ENCODE measurements at regions not wholly inside any gene's neighbourhood (a gene's known extent, or its start where the extent isn't known, plus 50 kb on each side); places are given as distances from the start of the nearest gene placed in this dataset.

DNA sequence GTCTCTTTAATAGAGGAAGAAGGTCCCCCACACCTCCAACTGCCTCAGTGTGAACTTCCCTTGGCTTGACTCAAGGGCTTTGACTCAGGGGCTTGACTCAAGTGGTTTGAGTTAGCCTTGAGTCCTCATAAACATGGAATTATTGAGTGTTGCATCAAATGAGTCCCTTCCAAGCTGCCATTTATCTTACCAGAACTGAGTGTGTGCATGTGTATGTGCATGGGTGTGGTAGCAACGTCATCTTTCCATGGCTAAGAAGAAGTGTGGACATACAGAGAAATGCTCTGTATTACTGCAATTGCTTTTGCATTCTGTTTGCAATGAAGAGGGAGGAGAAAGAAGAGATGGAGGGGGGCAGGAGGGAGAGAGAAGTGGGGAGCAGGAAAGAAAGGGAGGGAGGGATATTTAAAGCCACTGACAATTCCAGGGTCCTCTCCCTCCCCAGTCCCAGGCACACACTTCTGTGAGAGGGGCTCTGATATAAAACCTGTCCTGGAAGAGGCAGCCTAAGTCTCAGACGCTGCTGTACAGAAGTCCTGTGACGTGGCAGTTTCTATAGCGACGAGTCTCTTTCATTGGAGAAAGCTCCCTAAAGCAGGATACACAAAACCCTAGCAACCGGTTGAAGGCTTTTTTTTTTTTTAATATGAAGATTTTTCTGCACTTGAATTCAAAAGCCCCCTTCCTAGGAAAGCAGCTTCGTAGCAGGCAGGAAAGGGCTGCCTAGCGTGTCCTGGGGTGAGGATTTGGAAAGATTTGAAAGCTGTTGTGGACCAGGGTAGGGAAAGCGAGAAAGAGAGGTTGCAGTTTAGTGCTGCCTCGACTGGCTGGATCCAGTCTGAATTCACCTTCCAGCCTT, 93.3 kb upstream of the MAP1B start:
- intact Hi-C loops (cut with micrococcal nuclease; ENCODE audit: unreplicated experiment) = no loop called here
- H3K27me3 ChIP-seq (replicated peaks; ENCODE audit: control insufficient read depth, insufficient read depth, low read length) = no peaks in the 10 kb centered on the region
- DNase-seq = no peak
- H3K36me3 ChIP-seq (ENCODE audit: control insufficient read depth, insufficient read depth, low read length) = no peaks in the 10 kb centered on the region
- H3K36me3 Mint-ChIP-seq (ENCODE audit: insufficient read depth, unreplicated experiment) = no peaks in the 10 kb centered on the region
- TF ChIP-seq CTCF (IDR thresholded peaks at IDR 0.05; ENCODE audit: insufficient read depth in 1 of 2, low read depth in 1 of 2, low read length in 1 of 2, severe bottlenecking in 1 of 2, unreplicated experiment in 1 of 2) = no peak
- no peaks in the 10 kb centered on the region for H3K4me1 Mint-ChIP-seq (ENCODE audit: low read depth, unreplicated experiment)
- no TSS peak for BruUV-seq (replicated peaks)
- ChIA-PET POLR2A (no interaction called here), CTCF (no interaction called here)
- H3K4me3 ChIP-seq (ENCODE audit: low read depth, low read length) = no peak overlapping the region
- no peaks in the 10 kb centered on the region for H3K9me3 ChIP-seq
- H3K27ac Mint-ChIP-seq (ENCODE audit: unreplicated experiment) = no peak overlapping the region
- H3K9me3 Mint-ChIP-seq (ENCODE audit: unreplicated experiment) = no peaks in the 10 kb centered on the region
- H3K27me3 Mint-ChIP-seq (ENCODE audit: insufficient read depth, unreplicated experiment) = peaks cover 9% of the 10 kb centered on the region
- H3K4me3 Mint-ChIP-seq (ENCODE audit: unreplicated experiment) = no peak overlapping the region
- H3K4me1 ChIP-seq = no peaks in the 10 kb centered on the region

GRCh38 chr5:72015103-72015548, 92.1 kb upstream of the MAP1B start:
- TF ChIP-seq CTCF (IDR thresholded peaks at IDR 0.05; ENCODE audit: insufficient read depth in 1 of 2, low read depth in 1 of 2, low read length in 1 of 2, severe bottlenecking in 1 of 2, unreplicated experiment in 1 of 2) = no peak
- Histone ChIP-seq H3K4me3 (ENCODE audit: low read depth, low read length) (no peak overlapping the region), H3K36me3 (ENCODE audit: control insufficient read depth, insufficient read depth, low read length) (no peaks in the 10 kb centered on the region), H3K27me3 (replicated peaks; ENCODE audit: control insufficient read depth, insufficient read depth, low read length) (no peaks in the 10 kb centered on the region), H3K9me3 (no peaks in the 10 kb centered on the region), H3K4me1 (no peaks in the 10 kb centered on the region)
- H3K4me3 Mint-ChIP-seq (ENCODE audit: unreplicated experiment) = no peak overlapping the region
- intact Hi-C loops (cut with micrococcal nuclease; ENCODE audit: unreplicated experiment) = no loop called here
- no peaks in the 10 kb centered on the region for H3K4me1 Mint-ChIP-seq (ENCODE audit: low read depth, unreplicated experiment)
- no peak overlapping the region for H3K27ac Mint-ChIP-seq (ENCODE audit: unreplicated experiment)
- ChIA-PET POLR2A (no interaction called here), CTCF (no interaction called here)
- no peaks in the 10 kb centered on the region for H3K9me3 Mint-ChIP-seq (ENCODE audit: unreplicated experiment)
- no TSS peak for BruUV-seq (replicated peaks)
- H3K27me3 Mint-ChIP-seq (ENCODE audit: insufficient read depth, unreplicated experiment) = peaks cover 7% of the 10 kb centered on the region
- no peaks in the 10 kb centered on the region for H3K36me3 Mint-ChIP-seq (ENCODE audit: insufficient read depth, unreplicated experiment)
- DNase-seq = no peak

DNA sequence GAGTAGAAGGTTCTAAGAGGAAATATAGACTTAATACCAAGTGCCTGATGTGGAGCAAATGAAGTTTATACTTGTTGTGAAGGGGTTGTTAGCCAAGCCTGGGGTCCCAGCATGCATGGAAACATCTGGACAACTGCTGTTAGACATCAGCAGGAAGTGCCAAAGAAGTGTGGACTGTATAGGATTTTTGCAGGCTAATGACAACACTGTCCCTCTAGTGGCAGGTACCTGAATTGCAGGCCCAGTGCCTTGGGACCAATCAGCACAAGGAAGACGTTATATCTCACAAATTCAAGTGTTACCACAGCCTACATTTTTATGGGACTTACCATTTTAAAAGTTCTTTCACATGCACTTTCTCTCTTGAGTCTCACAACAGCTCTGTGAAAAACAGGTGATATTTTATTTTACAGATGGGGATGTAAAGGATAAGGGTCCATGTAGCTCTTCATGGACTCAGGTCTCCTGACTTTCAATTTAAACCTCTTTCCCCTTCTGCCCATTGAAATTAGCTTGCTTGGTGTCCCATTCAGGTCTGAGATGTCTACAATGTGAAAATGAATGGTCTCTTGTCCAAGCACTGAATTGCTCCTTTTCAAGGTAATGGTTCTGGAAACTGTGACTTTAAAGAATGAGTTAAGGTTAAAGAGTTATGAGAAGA, 89.0 kb upstream of the MAP1B start:
- intact Hi-C loops (cut with micrococcal nuclease; ENCODE audit: unreplicated experiment) = loop anchor here (2.0 kb wide), 1 partner anchor 235 kb away; no protein-coding TSS in a partner anchor
- Mint-ChIP-seq H3K27me3 (ENCODE audit: insufficient read depth, unreplicated experiment) (peaks cover 6% of the 10 kb centered on the region), H3K27ac (ENCODE audit: unreplicated experiment) (no peak overlapping the region), H3K9me3 (ENCODE audit: unreplicated experiment) (no peaks in the 10 kb centered on the region), H3K36me3 (ENCODE audit: insufficient read depth, unreplicated experiment) (no peaks in the 10 kb centered on the region), H3K4me3 (ENCODE audit: unreplicated experiment) (no peak overlapping the region), H3K4me1 (ENCODE audit: low read depth, unreplicated experiment) (no peaks in the 10 kb centered on the region)
- no peaks in the 10 kb centered on the region for H3K9me3 ChIP-seq
- H3K4me3 ChIP-seq (ENCODE audit: low read depth, low read length) = no peak overlapping the region
- POLR2A ChIA-PET = no interaction called here
- CTCF ChIA-PET = no interaction called here
- no peaks in the 10 kb centered on the region for H3K27me3 ChIP-seq (replicated peaks; ENCODE audit: control insufficient read depth, insufficient read depth, low read length)
- DNase-seq = peak; percentile 55 to 64
- TF ChIP-seq CTCF (IDR thresholded peaks at IDR 0.05; ENCODE audit: insufficient read depth in 1 of 2, low read depth in 1 of 2, low read length in 1 of 2, severe bottlenecking in 1 of 2, unreplicated experiment in 1 of 2) = peak; percentile 86 to 91
- BruUV-seq (replicated peaks) = no TSS peak
- H3K4me1 ChIP-seq = no peaks in the 10 kb centered on the region
- H3K36me3 ChIP-seq (ENCODE audit: control insufficient read depth, insufficient read depth, low read length) = no peaks in the 10 kb centered on the region
